GM12874 (cell line): ENCODE measurements at regions not wholly inside any gene's neighbourhood (a gene's known extent, or its start where the extent isn't known, plus 50 kb on each side); places are given as distances from the start of the nearest gene placed in this dataset.

Experiments used
- TF ChIP-seq, protein P1 (sequence below): IDR thresholded peaks from 2 replicates; pipeline ENCODE4 v1.5.1; 2011; ENCODE audit warnings: low read depth, mild to moderate bottlenecking, control low read depth, low read length, moderate library complexity; ENCODE audit not compliant: insufficient read depth

DNA sequence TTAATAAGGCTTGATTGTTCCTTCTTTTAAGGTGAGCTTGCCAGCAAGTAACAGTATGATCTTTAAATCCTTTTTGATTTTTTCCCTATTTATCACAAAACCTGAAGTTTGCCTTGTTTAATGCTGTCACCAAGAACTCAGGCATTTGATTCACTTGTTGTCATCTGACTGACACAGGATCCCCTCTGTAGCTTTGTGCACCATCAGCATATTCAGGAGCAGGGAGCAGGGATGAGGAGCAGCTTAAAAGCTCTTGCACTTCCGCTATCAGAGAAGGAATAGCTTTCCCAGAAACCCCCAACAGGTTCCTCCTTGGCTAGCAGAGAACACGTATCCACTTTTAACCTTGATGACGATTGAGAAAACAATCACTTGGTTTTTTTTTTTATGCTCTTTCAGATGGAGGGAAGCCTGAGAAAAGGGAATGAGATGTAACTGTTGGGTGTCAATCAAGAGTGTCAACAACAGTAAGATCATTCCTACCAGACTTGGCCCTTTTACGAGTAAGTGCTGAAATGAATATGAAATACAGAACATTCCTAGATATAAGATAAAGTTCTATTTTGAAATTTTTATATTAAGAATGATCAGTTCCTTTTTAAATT lies 433.1 kb upstream of the CDH18 start:
- TF ChIP-seq, protein P1, sequence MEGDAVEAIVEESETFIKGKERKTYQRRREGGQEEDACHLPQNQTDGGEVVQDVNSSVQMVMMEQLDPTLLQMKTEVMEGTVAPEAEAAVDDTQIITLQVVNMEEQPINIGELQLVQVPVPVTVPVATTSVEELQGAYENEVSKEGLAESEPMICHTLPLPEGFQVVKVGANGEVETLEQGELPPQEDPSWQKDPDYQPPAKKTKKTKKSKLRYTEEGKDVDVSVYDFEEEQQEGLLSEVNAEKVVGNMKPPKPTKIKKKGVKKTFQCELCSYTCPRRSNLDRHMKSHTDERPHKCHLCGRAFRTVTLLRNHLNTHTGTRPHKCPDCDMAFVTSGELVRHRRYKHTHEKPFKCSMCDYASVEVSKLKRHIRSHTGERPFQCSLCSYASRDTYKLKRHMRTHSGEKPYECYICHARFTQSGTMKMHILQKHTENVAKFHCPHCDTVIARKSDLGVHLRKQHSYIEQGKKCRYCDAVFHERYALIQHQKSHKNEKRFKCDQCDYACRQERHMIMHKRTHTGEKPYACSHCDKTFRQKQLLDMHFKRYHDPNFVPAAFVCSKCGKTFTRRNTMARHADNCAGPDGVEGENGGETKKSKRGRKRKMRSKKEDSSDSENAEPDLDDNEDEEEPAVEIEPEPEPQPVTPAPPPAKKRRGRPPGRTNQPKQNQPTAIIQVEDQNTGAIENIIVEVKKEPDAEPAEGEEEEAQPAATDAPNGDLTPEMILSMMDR: no peak
